HG03521 (cell line): ENCODE measurements at regions not wholly inside any gene's neighbourhood (a gene's known extent, or its start where the extent isn't known, plus 50 kb on each side); places are given as distances from the start of the nearest gene placed in this dataset.
A peak's percentile ranks its signal among the peaks of the same experiment; 100 is the strongest.

Experiments used
- ATAC-seq: cut with Tn5 transposase; IDR thresholded peaks from one replicate; pipeline ENCODE4 v1.9.1; 2021; ENCODE audit warnings: mild to moderate bottlenecking, moderate library complexity; ENCODE audit not compliant: unreplicated experiment

DNA sequence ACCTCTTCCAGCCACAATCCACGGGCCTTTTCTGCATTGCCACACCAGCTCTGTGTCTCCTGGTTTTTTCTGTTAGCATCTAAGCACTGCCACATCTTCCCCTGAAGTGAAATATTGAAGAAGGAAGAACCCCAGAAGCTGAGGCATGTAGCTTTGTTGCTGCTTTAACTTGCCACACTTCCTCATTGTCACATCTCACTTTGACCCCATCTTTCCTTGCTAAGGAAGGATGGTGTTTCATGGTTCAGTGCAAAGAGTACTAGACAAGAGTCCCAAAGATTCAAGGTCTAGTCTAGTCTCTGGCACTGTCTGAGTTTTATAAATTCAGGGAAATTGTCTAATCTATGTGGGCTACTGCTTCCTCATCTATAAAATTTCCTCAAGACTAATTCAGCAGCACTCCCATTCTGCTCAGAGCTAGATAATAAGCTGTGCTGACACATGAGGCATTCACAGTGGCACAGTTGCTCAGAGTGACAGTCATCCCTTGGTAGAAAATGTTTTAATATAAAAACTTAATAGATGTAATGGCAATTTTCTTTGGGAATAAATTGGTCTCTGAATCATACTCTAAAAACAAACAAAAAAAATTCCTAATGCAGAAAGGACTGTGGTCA, 483.0 kb upstream of the ID2 start:
- ATAC-seq: no peak

DNA sequence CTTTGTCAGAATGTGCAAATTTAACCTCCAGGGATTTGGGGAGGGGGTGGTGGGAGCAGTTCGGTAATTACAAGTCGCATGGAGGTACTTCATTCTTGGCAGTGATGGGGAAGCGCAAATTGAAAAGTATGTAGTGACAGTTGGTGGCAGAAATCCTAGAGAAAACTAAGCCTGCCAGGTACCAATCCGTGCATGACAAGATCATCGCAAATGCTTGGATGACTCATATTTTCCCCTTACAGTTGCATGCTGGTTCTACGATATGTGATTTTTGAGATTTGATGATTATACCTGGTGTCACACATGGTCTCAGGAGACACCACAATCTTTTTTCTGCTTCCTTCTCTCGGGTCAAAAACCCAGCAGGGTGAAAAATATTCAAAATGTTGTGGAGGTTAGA, 479.7 kb upstream of the ID2 start:
- peak; percentile 45 for ATAC-seq

DNA sequence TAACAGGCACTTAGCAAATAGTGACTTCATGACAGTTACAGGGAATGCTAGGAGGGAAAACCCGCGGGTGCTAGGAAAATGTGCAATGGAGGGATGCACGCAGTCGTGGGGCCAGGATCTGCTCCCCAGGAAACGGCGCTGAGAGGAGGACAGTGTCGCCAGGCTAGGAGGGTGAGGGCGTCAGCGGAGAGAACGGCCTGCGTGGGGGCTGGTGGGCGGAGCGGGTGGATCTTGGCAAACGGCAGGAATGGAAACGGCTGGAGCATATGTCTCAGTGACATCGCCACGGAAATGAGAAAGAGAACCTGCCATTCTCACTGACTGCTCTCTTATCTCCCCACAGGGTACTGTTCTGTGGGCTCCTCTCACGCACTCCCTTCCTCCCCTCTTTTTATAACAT, 478.5 kb upstream of the ID2 start:
- no peak for ATAC-seq

DNA sequence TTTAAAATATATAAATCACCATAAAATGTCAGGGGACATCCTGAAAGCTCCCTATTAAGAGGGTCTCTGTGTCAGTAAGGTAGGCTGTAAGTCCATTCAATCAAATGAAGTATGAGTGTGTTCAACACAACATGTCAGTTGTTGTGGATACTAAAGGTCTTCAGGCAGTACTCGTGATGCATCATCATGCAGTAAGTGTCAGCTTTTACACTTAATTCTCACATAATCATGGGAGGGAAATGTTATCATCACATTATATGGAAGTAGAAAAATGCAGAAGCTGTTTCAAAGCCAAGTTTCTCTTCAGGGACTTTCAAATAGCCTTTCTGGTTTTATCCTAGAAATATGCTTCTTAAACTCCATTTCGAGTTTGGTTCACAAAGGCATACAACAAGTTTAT, 477.1 kb upstream of the ID2 start:
- no peak for ATAC-seq

DNA sequence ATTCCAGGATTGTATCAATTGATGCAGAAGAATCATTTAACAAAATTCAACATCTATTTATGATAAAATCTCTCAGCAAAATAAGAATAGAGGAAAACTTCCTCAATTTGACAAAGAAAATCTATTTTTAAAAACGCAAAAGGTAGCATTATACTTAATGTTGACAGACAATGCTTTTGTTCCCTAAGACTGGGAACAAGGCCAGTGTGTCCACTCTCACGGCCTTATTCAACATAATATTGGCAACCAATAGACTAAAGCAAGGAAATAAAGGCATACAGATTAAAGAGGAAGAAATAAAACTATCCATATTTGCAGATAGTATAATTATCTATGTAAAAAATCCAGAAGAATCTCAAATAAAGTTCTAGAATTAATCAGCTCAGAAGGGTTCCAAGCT, 472.4 kb upstream of the ID2 start:
- no peak for ATAC-seq

DNA sequence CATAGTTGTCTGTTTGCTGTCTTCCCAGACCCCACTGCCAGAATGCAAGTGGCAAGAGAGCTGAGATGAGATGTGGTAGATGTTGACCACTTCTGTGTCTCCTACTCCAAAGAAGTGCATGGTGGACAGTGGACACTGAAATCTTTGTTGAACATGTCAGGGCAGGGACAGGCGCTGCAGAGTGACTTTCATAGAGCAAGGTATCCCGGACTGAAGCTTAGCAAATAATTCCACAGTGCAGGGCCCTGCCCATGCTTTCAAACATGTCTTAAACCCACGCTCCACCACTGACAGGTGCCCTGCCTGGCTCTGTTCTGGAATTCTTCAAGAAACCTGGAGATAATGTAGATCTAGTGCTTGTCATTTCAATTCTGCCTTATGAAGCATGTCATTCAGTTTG, 470.5 kb upstream of the ID2 start:
- no peak for ATAC-seq

DNA sequence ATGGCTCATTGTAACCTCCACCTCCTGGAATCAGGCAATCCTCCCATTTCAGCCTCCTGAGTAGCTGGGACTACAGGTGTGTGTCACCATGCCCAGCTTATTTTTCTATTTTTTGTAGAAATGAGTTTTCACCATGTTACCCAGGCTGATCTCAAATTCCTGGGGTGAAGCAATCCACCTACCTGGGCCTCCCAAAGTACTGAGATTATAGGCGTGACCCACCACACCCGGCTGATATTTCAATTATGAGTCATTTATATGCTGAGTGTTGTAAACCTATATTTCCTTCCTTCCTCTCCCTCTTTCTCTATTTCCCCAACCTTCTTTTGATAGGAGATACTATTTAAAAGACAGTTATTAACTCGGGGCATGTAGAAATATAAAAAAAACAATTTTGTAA, 469.6 kb upstream of the ID2 start:
- no peak for ATAC-seq

DNA sequence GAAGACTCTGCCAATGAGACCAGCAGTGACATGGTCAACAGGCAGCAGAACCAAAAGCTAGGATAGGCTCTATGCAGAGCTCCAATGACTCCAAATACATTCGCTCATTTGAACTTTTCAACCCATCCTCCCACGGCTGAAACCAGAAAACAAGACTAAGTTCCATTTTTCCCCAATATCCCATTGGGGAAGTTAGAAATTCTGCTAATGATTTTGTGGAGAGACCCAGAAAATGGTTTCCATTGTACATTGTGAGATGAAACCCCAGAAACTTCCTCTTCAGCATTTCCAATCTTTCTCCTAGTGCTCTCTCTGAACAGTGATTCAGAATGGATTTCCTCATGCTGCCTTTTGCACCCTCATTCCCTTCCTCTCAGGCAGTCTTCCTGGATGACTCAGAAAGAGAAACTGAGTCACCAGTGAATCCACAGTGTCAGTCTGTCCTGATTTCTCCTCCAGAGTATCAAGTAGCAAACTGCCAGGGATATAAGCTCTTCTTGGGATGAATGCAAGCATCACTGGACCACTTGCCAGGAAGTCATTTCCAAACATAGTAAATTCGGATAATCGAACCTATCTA, 467.7 kb upstream of the ID2 start:
- ATAC-seq: no peak

DNA sequence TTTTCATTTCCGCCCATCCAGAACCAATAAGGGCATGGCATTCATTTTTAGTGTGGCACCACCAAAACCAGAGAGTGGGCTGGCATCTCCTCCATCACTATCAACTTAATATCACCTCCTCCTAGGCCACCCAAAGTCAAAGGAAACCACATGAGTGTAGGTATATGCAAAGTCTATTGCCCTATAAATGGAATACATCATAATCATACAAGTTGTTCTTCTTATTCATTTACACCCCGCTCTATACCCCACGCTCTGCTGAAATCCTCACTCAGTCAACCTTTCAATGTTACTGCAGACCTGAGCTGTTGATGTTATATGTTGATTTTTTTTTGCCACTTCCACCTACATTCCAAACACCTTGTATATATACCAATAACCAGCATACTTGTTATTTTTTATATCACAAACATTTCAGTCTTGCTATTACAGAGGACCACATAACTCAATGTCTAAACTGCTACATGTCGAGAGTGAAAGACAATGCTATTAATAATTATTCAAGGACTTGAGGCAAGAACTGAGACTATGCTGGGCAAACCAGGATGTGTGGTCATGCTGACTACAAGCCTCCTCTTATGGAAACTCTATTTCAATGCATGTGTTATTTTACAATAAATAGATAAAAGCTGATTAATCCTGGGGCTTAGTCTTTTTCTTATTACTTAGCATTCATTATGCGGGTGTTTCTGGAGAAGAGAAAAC, 466.5 kb upstream of the ID2 start:
- peak; percentile 87 for ATAC-seq

DNA sequence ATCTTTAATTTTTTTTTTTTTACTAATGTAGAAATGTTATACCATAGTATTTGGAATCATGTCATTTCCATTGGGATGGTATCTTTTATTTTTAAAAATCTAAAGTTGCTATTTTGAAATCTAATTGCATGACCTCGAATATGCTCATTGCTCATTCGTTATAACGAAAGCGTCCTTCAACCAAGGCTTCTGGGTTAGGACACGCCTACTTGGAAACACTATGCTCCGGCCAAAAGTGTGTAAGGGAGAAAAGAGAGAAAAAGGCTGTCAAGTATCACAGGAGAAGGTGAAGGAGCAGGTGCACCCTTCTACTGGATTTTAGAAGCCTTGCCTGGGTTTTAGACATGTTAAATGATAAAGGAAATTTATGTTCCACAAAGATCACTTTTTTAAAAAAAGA, 465.9 kb upstream of the ID2 start:
- ATAC-seq: no peak

DNA sequence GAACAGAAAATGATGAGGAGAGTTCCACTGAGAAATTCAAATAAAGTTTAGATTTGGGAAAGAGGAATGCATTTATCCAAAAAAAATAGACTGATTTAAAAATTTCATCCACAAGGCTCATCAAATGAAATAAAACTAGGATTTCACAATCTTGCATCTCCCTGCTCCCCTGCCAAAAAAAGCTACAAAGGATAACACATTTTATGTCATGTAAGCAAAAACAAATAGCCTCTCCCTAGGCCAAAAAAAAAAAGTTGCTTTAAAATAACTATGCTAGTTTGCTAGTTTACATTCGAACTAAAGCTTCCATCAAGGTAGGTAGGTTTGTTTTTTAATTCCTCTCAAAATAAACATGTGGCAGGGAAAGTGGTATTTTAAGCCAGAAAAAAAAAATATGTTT, 465.5 kb upstream of the ID2 start:
- ATAC-seq: no peak

DNA sequence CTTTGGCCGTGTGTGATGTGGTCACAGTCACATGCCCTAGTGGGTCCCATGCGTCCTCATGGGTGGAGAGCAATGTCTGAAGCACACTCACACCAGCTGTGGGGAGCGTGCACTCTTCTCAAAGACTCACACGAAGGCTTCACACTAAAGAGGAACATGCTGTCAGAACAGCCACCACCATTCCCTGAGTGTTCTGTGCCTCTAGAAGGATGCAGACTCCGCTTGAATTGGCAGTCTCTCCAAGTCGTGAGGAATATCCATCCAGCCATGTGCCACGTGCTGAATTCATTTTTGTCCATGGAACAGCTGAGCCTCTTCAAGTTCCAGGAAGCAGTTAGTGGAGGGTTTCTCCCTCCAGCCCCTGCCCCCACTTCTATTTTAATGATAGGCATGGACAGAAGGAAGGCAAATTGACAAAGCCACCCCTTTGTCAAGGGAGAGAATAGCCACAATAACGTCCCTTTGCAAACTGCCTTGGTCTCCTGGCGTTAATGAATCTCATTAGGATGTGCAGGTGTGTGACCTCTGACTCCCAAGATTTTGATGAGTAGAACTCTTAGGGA, 464.3 kb upstream of the ID2 start:
- ATAC-seq: no peak

DNA sequence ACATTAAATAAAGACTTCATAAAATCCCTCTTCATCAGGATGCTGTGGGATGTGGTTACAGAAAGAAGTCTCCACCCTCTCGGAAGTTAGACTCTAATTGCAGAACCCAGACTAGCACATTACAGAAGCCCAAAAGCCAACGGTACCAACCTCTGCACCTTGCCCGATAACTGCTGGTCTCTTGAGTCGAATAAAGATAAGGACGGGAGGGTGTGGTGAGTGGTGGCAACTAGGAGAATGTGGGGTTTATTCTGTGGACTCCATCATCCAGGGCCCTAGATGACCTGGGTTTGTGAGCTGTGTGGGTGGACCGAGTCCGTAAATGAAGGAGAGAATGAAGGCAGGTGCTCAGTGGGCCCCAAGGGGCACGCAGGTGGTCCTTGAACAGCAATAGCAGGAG, 462.8 kb upstream of the ID2 start:
- no peak for ATAC-seq

DNA sequence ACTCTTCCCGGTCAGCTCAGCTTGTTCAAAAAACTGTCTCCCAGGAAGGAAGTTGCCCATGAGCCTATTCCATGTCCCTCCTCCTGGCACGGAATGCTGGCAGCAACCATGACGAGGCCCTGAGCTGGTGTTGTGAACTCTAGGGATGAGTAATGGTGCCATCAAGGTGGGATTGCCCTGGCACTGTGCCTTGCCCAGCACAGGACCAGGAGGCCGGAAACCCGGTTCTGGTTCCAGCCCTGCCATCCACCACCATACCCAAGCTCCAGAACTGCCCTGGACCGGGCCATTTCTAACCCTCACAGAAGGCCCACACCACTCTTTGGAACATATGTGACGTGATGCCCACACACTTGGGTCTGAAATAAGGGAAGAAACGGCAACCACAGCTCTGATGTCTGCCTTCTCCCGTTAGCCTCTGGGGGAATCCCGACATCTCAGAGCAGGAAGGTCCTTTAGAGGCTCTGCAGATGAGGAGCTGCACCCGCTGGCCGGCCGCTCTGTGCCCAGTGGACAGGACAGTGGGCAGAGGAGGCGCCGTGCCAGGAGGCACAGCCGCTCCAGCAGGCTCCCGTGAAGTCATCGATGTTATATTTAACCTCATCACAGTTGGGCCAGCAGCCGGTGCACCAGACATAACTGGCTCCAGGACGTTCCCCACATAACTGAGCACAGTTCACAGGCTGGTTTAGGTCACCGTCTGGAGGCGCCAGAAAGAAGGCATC, 462.1 kb upstream of the ID2 start:
- no peak for ATAC-seq

DNA sequence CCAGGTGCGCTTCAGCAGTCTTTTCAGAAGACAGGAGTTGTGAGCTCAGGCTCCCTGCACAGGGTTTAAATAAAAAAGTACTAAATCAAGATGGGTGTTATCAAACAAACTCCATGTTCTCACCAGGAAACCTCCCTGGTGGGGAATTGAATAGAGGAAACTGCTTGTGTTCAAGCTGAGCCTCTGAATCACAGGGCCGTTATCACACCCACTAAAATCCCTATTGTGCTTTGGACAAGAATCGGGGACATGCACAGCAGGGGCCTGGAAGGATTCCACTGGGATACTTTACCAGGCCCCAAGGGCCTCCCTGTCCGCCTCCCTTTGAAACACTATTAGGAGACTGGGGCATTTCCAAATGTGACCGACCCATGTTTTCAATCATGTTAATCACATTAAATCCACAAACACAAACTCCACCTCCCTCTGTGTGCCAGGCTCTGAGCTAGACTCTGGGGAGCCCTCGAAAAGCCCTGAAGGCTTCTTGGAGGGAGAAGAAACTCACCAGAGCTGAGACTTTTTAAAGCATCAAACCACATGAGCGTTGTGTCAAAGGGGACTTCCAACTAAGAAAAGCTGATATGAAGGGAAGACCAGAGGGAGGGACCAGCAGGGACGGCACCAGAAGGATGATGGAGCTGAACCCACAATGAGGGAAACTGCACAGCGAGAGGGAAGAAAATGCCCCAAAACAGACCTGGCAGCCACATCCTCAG, 458.7 kb upstream of the ID2 start:
- ATAC-seq: no peak

DNA sequence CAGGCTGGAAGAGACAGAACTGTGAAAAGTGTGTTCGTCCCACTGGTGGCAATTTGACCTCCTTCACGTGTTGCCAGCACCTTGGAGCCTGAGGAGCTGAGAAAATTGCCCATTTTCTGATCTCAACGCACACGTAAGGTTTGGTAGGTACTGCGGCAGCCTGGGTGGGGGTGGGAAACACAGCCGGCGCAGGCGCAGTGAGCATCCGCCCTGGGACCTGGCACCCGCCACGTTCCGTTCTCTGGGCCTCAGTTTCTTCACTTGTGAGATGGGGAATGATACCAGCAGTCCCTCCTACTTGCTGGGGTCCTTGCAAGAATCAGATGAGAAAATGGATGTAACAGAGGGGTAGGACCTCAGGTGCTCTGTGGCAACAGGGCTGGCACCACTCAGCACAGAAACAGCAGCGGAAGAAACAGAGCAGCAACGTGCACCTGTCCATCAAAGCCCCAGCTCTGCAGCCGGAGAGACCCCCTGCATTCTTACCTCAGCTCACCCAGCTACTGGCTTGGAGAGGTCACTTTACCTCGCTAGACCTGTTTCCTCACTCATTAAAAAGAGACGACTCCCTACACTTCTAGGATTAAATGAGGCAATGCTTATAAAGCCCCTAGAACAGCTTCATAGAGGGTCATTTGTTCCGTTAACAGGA, 458.0 kb upstream of the ID2 start:
- ATAC-seq: no peak

DNA sequence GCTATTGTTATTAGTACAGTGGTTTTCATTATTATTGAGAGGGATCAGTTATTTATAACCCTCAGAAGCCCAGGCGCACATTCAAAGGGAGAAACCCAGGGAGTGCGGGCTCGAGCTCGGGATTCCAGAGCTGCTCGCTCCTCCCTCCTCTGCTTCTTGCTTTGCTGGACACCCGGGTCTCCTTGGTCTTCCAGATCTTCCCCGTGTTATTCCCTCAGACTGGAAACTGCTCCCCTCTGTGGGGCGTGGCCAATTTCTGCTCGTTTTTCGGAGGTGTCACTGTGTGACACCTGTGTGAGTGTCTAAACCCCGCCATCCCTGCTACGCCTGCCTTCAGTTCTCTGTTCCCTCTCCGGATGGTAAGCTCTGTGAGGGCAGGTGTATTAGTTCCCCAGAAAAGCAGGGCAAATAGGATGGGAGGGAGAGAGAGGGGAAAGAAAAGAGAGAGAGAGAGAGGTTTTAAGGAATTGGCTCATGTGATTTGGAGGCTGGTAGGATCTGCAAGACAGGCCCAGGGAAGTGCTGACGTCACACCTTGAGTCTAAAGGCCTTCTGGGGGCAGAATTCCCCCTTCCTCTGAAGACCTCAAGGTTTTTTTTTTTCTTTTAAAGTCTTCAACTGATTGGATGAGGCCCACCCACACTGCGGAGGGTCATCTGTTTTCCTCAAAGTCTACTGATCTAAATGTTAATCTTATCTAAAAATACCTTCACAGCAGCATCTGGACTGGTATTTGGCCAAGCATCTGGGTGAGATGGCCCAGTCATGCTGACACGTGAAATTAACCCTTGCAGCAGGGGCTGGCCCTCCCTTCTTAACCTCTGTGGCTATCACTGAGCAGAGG, 457.3 kb upstream of the ID2 start:
- ATAC-seq: no peak

DNA sequence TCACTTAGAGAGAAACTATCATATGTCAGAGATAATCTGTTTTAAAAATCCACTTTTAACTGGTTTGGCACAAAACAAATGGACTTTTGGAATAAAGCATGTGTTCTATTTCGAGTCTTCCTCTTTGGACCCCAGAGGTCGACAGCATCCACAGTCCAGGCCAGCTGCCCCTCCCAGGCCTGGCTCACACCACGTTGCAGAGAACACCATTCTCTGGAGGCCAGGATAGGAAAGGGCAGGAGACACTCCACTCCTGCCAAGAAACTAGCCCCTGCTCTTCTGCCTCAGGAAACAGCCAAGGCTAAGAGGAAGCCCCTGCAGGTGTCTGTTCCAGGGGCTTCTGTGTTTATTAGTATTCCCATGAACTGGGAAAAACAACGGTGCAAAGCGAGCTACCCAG, 456.6 kb upstream of the ID2 start:
- ATAC-seq: no peak

DNA sequence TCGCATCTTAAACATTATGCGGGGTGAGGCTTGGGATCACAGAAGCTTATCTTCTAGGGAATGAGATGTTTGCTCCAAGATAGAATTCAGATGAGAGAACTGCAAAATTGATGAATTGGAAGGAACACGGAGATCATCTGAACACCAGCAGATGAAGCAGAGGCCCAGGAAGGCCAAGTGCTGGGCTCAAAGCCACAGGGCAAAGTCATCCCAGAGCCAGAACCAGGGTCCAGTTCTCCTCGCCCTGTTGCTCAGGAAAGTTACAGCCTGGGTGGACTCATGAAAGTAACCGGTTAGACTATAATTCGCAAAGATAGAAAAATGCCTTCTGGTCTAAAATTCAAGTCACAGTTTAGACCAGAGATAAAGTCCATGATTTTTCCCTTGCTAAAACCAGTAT, 456.1 kb upstream of the ID2 start:
- ATAC-seq: no peak

DNA sequence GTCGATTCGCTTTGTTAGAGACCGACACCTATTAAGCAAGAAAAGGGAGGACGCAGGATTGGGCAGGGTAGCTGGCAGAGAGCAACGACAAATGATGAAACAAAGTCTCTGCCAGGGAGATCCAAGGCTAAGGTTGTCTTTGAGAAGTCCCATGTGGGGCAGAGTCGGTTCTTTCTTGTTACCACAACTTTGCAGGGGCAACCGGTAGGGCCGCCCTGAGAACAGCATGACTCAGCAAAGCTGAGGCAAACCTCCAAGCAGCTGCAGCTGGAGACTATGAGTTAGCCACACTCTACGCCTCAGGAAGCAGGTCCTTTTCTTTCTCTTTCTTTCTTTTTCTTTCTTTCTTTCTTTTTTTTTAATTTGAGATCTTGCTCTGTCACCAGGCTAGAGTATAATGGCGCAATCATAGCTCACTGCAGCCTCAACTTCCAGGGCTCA, 452.3 kb upstream of the ID2 start:
- peak; percentile 85 for ATAC-seq
